B cell (primary cell): ENCODE measurements at regions not wholly inside any gene's neighbourhood (a gene's known extent, or its start where the extent isn't known, plus 50 kb on each side); places are given as distances from the start of the nearest gene placed in this dataset.

Experiments used
- ATAC-seq: fragments of 200-7000 bp; cut with Tn5 transposase; one replicate; pipeline ENCODE4 v1.10.0; 2021; ENCODE audit warnings: low read depth, mild to moderate bottlenecking, moderate number of reproducible peaks, moderate library complexity
- CTCF ChIA-PET: fragments of 350-600 bp; sonication (Branson Sonifier 250); formaldehyde crosslinking; loops from one replicate; lab custom pipeline; 2021; ENCODE audit warnings: antibody characterized with exemption, inconsistent platforms; lab: Charles Lee
- POLR2A ChIA-PET: fragments of 350-600 bp; sonication (Branson Sonifier 250); formaldehyde crosslinking; loops from one replicate; lab custom pipeline; 2021; ENCODE audit warnings: antibody characterized with exemption; lab: Charles Lee
- DNase-seq: peaks from one replicate; pipeline ENCODE4 v3.0.0; 2013
- H2AFZ ChIP-seq: 2 replicates; pipeline ENCODE4 v1.6.1; 2012; ENCODE audit warnings: mild to moderate bottlenecking, low read depth, low read length; ENCODE audit not compliant: insufficient read depth, poor library complexity, severe bottlenecking
- H3K27ac ChIP-seq, 2 donors: 1 replicate in 1 of 2; 2 replicates in 1 of 2; pipeline ENCODE4 v1.5.1; 2012 to 2013; ENCODE audit warnings: low read length in 2 of 2, mild to moderate bottlenecking in 2 of 2, moderate library complexity in 1 of 2
- H3K27me3 ChIP-seq, 4 experiments: fragments of 200-600 bp in 1 of 4; sonication (generic) in 1 of 4; replicated peaks in 1 of 4; 1 replicate in 2 of 4; 2 replicates in 2 of 4; pipeline versions ENCODE4 v1.6.1 to v1.7.0; 2013 to 2016; ENCODE audit warnings: low read length in 3 of 4, mild to moderate bottlenecking in 2 of 4, mixed read lengths in 1 of 4, moderate library complexity in 1 of 4; ENCODE audit not compliant: insufficient read depth in 4 of 4, control insufficient read depth in 3 of 4; ENCODE audit errors: control extremely low read depth in 1 of 4
- H3K36me3 ChIP-seq, 2 experiments: replicated peaks in 1 of 2; 1 replicate in 1 of 2; 2 replicates in 1 of 2; pipeline versions ENCODE4 v1.6.1 to v1.7.1; 2013; ENCODE audit warnings: low read length in 1 of 2; ENCODE audit not compliant: insufficient read depth in 2 of 2, control insufficient read depth in 1 of 2; ENCODE audit errors: control extremely low read depth in 1 of 2, extremely low read depth in 1 of 2
- H3K4me1 ChIP-seq, 2 donors: fragments of 200-600 bp in 1 of 2; sonication (generic) in 1 of 2; 1 replicate in 1 of 2; 2 replicates in 1 of 2; pipeline versions ENCODE4 v1.5.1 to v1.6.1; 2013 to 2017; ENCODE audit warnings: low read length in 2 of 2; ENCODE audit not compliant: control insufficient read depth in 2 of 2, insufficient read depth in 2 of 2
- H3K4me2 ChIP-seq: replicated peaks from 2 replicates; pipeline ENCODE3; 2012; ENCODE audit warnings: mild to moderate bottlenecking, low read depth, low read length; ENCODE audit not compliant: poor library complexity, severe bottlenecking
- H3K4me3 ChIP-seq, 5 experiments: fragments of 200-600 bp in 1 of 5; sonication (generic) in 1 of 5; 1 replicate in 3 of 5; 2 replicates in 2 of 5; pipeline versions ENCODE4 v1.5.1 to v1.7.0; 2011 to 2016; ENCODE audit warnings: low read length in 4 of 5, mild to moderate bottlenecking in 4 of 5, low read depth in 2 of 5, control low read depth in 1 of 5, moderate library complexity in 1 of 5; ENCODE audit not compliant: insufficient read depth in 1 of 5; ENCODE audit errors: control extremely low read depth in 1 of 5, extremely low read depth in 1 of 5
- H3K79me2 ChIP-seq: fragments of 200-600 bp; sonication (generic); one replicate; pipeline ENCODE4 v1.6.0; 2016; ENCODE audit warnings: low read length; ENCODE audit not compliant: control insufficient read depth, insufficient read depth
- H3K9ac ChIP-seq: fragments of 200-600 bp; sonication (generic); 2 replicates; pipeline ENCODE4 v1.6.1; 2017; ENCODE audit warnings: mild to moderate bottlenecking, low read length, moderate library complexity
- H3K9me3 ChIP-seq, 3 donors: one replicate each; pipeline versions ENCODE4 v1.6.1 to v1.7.1; 2013; ENCODE audit warnings: low read length in 2 of 3; ENCODE audit not compliant: control insufficient read depth in 2 of 3, insufficient read depth in 1 of 3; ENCODE audit errors: control extremely low read depth in 1 of 3
- H4K20me1 ChIP-seq: 2 replicates; pipeline ENCODE4 v1.6.0; 2012; ENCODE audit warnings: mild to moderate bottlenecking, low read length; ENCODE audit not compliant: insufficient read depth, control insufficient read depth, poor library complexity, severe bottlenecking
- H3K27ac Mint-ChIP-seq: one replicate; pipeline ENCODE4 v1.8.0; 2021; ENCODE audit warnings: mixed read lengths
- H3K27me3 Mint-ChIP-seq: one replicate; pipeline ENCODE4 v1.8.0; 2021; ENCODE audit warnings: mixed read lengths
- H3K4me1 Mint-ChIP-seq: one replicate; pipeline ENCODE4 v1.8.0; 2021; ENCODE audit warnings: mixed read lengths
- H3K4me3 Mint-ChIP-seq: one replicate; pipeline ENCODE4 v1.8.0; 2021; ENCODE audit warnings: mixed read lengths
- H3K9me3 Mint-ChIP-seq: one replicate; pipeline ENCODE4 v1.8.0; 2022; ENCODE audit warnings: mixed read lengths; ENCODE audit not compliant: insufficient read depth
- EZH2 ChIP-seq: IDR thresholded peaks from 2 replicates; pipeline ENCODE4 v1.6.1; 2012; ENCODE audit warnings: borderline replicate concordance, low read depth, mild to moderate bottlenecking, moderate library complexity, low read length; ENCODE audit not compliant: insufficient read depth, poor library complexity, severe bottlenecking
- WGBS: methylation state at CpG from one replicate; pipeline ENCODE4 v1.1.5; 2013; ENCODE audit warnings: missing lambda C conversion rate; ENCODE audit not compliant: insufficient coverage; 5-methylcytosine and 5-hydroxymethylcytosine counted together
- intact Hi-C: fragments of 100-400 bp; cut with micrococcal nuclease; formaldehyde crosslinking; loops from one replicate; pipeline ENCODE4 v1.10.0; 2022
- TF ChIP-seq, protein P1 (sequence below): fragments of 200-600 bp; IDR thresholded peaks from one replicate; pipeline ENCODE4 v1.8.0; 2022; ENCODE audit warnings: antibody characterized with exemption, mild to moderate bottlenecking

DNA sequence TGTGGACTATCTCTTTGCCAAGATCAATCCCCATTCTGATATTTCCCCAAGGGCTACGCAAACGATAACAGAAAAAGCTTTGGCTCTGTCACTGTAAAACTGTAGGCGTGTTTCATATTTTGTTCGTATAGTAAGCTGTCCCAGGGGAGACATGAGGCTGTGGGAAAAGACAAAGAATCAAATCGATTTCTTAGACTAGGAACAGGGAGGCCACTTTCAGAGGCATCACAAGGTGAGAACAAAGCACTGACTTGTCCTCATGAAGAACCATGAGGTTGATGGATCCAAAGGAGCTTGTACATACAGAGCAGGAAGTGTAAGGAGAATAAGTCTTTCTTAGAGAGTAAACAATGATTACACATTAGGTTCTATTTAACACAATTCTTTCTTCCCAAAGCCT lies 255.7 kb downstream of the HNMT start:
- no peak overlapping the region for H3K4me2 ChIP-seq
- ATAC-seq: no peak
- no peaks in the 10 kb centered on the region for H3K4me1 ChIP-seq
- H3K36me3 ChIP-seq: no peaks in the 10 kb centered on the region
- TF ChIP-seq EZH2: no peak
- TF ChIP-seq, protein P1, sequence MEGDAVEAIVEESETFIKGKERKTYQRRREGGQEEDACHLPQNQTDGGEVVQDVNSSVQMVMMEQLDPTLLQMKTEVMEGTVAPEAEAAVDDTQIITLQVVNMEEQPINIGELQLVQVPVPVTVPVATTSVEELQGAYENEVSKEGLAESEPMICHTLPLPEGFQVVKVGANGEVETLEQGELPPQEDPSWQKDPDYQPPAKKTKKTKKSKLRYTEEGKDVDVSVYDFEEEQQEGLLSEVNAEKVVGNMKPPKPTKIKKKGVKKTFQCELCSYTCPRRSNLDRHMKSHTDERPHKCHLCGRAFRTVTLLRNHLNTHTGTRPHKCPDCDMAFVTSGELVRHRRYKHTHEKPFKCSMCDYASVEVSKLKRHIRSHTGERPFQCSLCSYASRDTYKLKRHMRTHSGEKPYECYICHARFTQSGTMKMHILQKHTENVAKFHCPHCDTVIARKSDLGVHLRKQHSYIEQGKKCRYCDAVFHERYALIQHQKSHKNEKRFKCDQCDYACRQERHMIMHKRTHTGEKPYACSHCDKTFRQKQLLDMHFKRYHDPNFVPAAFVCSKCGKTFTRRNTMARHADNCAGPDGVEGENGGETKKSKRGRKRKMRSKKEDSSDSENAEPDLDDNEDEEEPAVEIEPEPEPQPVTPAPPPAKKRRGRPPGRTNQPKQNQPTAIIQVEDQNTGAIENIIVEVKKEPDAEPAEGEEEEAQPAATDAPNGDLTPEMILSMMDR: no peak
- no peak overlapping the region for H3K27ac ChIP-seq
- DNase-seq: no peak
- no peaks in the 10 kb centered on the region for H3K79me2 ChIP-seq
- Mint-ChIP-seq H3K4me3 (no peak overlapping the region), H3K9me3 (no peaks in the 10 kb centered on the region), H3K27ac (no peak overlapping the region), H3K4me1 (no peaks in the 10 kb centered on the region), H3K27me3 (no peaks in the 10 kb centered on the region)
- H2AFZ ChIP-seq: no peak overlapping the region
- CTCF ChIA-PET: no interaction called here
- no peaks in the 10 kb centered on the region for H4K20me1 ChIP-seq
- POLR2A ChIA-PET: no interaction called here
- H3K27me3 ChIP-seq: no peaks in the 10 kb centered on the region
- WGBS: 84% methylated on average over 3 of the region's 5 CpGs
- no peaks in the 10 kb centered on the region for H3K9me3 ChIP-seq
- no peak overlapping the region for H3K9ac ChIP-seq
- intact Hi-C loops: no loop called here
- no peak overlapping the region for H3K4me3 ChIP-seq

DNA sequence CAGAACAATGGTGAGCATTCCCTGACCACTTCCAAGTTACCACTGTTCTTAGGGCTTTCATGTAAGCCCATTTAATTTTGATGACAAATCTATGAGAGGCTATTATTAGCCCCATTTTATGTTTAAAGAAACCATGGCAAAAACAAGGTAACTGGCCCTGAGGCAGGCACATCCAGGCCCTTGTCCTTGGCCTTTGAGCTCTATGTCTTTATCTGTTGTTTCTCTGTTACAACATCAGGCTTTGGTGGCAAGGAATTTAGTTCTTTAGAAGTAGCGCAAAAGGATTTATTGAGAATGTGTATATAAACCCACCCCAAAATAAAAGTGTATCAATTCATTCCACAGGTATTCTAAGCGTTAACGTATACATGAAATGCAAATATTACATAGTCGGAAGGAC lies 257.1 kb downstream of the HNMT start:
- no peak overlapping the region for H3K4me2 ChIP-seq
- TF ChIP-seq, protein P1: no peak
- TF ChIP-seq EZH2: no peak
- H3K27me3 ChIP-seq: no peaks in the 10 kb centered on the region
- no peaks in the 10 kb centered on the region for H3K36me3 ChIP-seq
- H3K4me1 ChIP-seq: no peaks in the 10 kb centered on the region
- Mint-ChIP-seq H3K27me3 (no peaks in the 10 kb centered on the region), H3K27ac (no peak overlapping the region), H3K9me3 (no peaks in the 10 kb centered on the region), H3K4me3 (no peak overlapping the region), H3K4me1 (no peaks in the 10 kb centered on the region)
- DNase-seq: no peak
- H2AFZ ChIP-seq: no peak overlapping the region
- H3K4me3 ChIP-seq: no peak overlapping the region
- ChIA-PET POLR2A (no interaction called here), CTCF (no interaction called here)
- intact Hi-C loops: no loop called here
- no peaks in the 10 kb centered on the region for H3K79me2 ChIP-seq
- ATAC-seq: no peak
- H3K9me3 ChIP-seq: no peaks in the 10 kb centered on the region
- H4K20me1 ChIP-seq: no peaks in the 10 kb centered on the region
- 100% methylated on average over 3 of the region's 4 CpGs for WGBS
- no peak overlapping the region for H3K27ac ChIP-seq
- H3K9ac ChIP-seq: no peak overlapping the region
